Activated naive CD4-positive, alpha-beta T cell treated with anti-CD3 and anti-CD28 coated beads for 36 hours (primary cell): ENCODE measurements at regions not wholly inside any gene's neighbourhood (a gene's known extent, or its start where the extent isn't known, plus 50 kb on each side); places are given as distances from the start of the nearest gene placed in this dataset.
"Not testable (repeated sequence)": the region's sequence is repeated elsewhere in the genome, so short reads cannot be mapped to it uniquely, and the experiment has no call there.

Experiments
- CTCF ChIA-PET: fragments of 350-600 bp; sonication (Branson Sonifier 250); formaldehyde crosslinking; loops from one replicate; lab custom pipeline; 2021; ENCODE audit warnings: antibody characterized with exemption; lab: Charles Lee
- DNase-seq: peaks from one replicate; pipeline ENCODE4 v3.0.0-alpha.2; 2020
- H3K27ac Mint-ChIP-seq: one replicate; pipeline ENCODE4 v1.8.0; 2021; ENCODE audit warnings: mild to moderate bottlenecking, mixed read lengths
- H3K27me3 Mint-ChIP-seq: one replicate; pipeline ENCODE4 v1.8.0; 2021; ENCODE audit warnings: low read depth, mixed read lengths
- H3K36me3 Mint-ChIP-seq: one replicate; pipeline ENCODE4 v1.8.0; 2021; ENCODE audit warnings: low read depth, mixed read lengths
- H3K4me1 Mint-ChIP-seq: one replicate; pipeline ENCODE4 v1.8.0; 2021; ENCODE audit warnings: low read depth, mixed read lengths
- H3K4me3 Mint-ChIP-seq: one replicate; pipeline ENCODE4 v1.8.0; 2021; ENCODE audit warnings: mild to moderate bottlenecking, moderate library complexity, mixed read lengths
- H3K9me3 Mint-ChIP-seq: one replicate; pipeline ENCODE4 v1.8.0; 2021; ENCODE audit warnings: mixed read lengths
- intact Hi-C: fragments of 100-400 bp; cut with micrococcal nuclease; formaldehyde crosslinking; loops from one replicate; pipeline ENCODE4 v1.15.1; 2023

GRCh38 chr6:140535511-140535910 is 1161.1 kb upstream of the CITED2 start:
- Mint-ChIP-seq H3K4me1 (no peaks in the 10 kb centered on the region), H3K27me3 (peaks cover 6% of the 10 kb centered on the region), H3K4me3 (no peak overlapping the region), H3K36me3 (no peaks in the 10 kb centered on the region), H3K9me3 (peaks cover 6% of the 10 kb centered on the region), H3K27ac (no peak overlapping the region)
- intact Hi-C loops = no loop called here
- CTCF ChIA-PET = interaction anchor here (0.6 kb wide), 1 partner anchor 926 kb away, joined by 3 read pairs; no protein-coding TSS in a partner anchor
- DNase-seq = no peak

GRCh38 chr6:140533526-140533925 is 1159.1 kb upstream of the CITED2 start:
- Mint-ChIP-seq H3K4me3 (no peak overlapping the region), H3K27me3 (peaks cover 6% of the 10 kb centered on the region), H3K4me1 (no peaks in the 10 kb centered on the region), H3K36me3 (no peaks in the 10 kb centered on the region), H3K9me3 (peaks cover 6% of the 10 kb centered on the region), H3K27ac (no peak overlapping the region)
- no peak for DNase-seq
- intact Hi-C loops = no loop called here
- CTCF ChIA-PET = no interaction called here

- no peak for DNase-seq
- no peak overlapping the region for H3K27ac Mint-ChIP-seq
- no peaks in the 10 kb centered on the region for H3K4me1 Mint-ChIP-seq
- no peaks in the 10 kb centered on the region for H3K36me3 Mint-ChIP-seq
- H3K27me3 Mint-ChIP-seq = peaks cover 4% of the 10 kb centered on the region
- CTCF ChIA-PET = no interaction called here
- intact Hi-C loops = no loop called here
- no peak overlapping the region for H3K4me3 Mint-ChIP-seq
- no peaks in the 10 kb centered on the region for H3K9me3 Mint-ChIP-seq
Measured at GRCh38 chr6:140504776-140505175, 1130.3 kb upstream of the CITED2 start.

GRCh38 chr6:140500849-140501248 is 1126.4 kb upstream of the CITED2 start:
- no peak overlapping the region for H3K27ac Mint-ChIP-seq
- CTCF ChIA-PET = no interaction called here
- H3K36me3 Mint-ChIP-seq = no peaks in the 10 kb centered on the region
- no peak overlapping the region for H3K4me3 Mint-ChIP-seq
- intact Hi-C loops = no loop called here
- no peak for DNase-seq
- no peaks in the 10 kb centered on the region for H3K4me1 Mint-ChIP-seq
- no peaks in the 10 kb centered on the region for H3K27me3 Mint-ChIP-seq
- no peaks in the 10 kb centered on the region for H3K9me3 Mint-ChIP-seq

GRCh38 chr6:140499607-140500006 is 1125.2 kb upstream of the CITED2 start:
- DNase-seq = no peak
- H3K27ac Mint-ChIP-seq = no peak overlapping the region
- no peaks in the 10 kb centered on the region for H3K36me3 Mint-ChIP-seq
- CTCF ChIA-PET = no interaction called here
- H3K9me3 Mint-ChIP-seq = no peaks in the 10 kb centered on the region
- no peak overlapping the region for H3K4me3 Mint-ChIP-seq
- intact Hi-C loops = no loop called here
- H3K27me3 Mint-ChIP-seq = no peaks in the 10 kb centered on the region
- H3K4me1 Mint-ChIP-seq = no peaks in the 10 kb centered on the region

DNA sequence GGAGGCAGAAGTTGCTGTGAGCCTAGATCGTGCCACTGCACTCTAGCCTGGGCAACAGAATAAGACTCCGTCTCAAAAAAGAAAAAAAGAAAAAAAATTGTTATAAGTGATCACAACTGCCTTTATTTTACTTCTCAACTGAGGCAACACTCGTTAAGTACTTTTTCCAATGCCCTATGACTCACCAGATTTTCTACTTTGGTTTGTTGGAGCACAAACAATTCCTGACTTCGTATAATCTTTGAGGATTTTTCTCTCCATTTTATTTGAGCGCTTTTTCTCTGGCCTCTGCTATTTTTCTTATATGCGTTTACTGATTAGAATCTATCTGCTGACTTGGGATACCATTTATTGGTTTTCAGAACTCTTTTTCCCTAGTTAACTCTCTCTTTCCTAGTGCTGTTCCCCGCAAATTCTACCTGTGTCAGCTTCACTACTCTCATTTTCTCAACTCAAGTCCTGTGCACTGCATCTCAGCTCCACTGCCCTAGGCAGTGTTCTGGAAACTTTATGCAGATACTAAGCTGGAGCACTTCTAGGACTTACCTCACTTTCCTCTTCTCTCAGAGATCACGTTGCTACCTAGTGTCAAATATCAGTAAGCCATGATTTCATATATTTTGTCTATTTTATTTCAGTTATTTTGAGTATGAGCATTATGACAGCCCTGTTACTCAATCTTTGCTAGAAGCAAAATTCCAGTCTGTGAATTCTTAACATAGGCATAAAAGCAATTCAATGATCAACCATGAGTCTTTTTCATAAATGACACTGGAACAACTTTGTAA is 1120.1 kb upstream of the CITED2 start:
- no peak overlapping the region for H3K27ac Mint-ChIP-seq
- H3K9me3 Mint-ChIP-seq = no peaks in the 10 kb centered on the region
- CTCF ChIA-PET = interaction anchor here (0.6 kb wide), 1 partner anchor 229 kb away, joined by 5 read pairs; no protein-coding TSS in a partner anchor
- no peaks in the 10 kb centered on the region for H3K36me3 Mint-ChIP-seq
- DNase-seq = no peak
- intact Hi-C loops = no loop called here
- H3K4me1 Mint-ChIP-seq = no peaks in the 10 kb centered on the region
- H3K4me3 Mint-ChIP-seq = no peak overlapping the region
- H3K27me3 Mint-ChIP-seq = no peaks in the 10 kb centered on the region

DNA sequence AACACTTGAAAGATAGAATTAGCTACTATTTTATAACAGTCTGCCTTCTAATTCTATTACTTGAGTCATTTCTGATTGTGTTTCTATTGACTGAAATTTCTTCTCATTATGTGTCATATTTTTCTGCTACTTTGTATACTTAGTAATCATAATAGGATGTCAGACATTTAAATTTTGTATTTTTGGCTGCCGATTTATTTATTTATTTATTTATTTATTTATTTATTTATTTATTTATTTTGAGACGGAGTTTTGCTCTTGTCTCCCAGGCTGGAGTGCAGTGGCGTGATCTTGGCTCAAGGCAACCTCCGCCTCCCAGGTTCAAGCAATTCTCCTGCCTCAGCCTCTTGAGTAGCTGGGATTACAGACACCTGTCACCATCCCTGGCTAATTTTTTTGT is 1119.0 kb upstream of the CITED2 start:
- H3K4me3 Mint-ChIP-seq, H3K36me3 Mint-ChIP-seq, intact Hi-C loops, H3K9me3 Mint-ChIP-seq, H3K27ac Mint-ChIP-seq, CTCF ChIA-PET, DNase-seq, H3K4me1 Mint-ChIP-seq, H3K27me3 Mint-ChIP-seq: not testable (repeated sequence)

DNA sequence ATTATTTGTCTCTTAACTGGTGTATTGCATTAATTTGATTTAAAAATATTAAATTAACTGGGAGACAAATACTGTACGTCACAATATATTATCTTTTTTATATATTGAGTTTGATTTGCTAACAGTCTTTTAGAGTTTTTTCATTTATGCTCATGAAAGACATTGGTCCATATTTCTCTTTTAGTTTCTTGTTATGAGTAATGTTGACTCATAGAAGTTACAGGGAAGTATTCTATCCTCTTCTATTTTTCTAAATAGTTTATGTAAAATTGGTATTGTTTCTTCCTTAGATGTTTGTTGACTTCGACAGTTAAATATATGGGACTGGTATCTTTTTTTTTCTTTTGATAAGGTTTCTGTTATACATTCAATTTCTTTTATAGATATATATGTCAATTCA is 1115.6 kb upstream of the CITED2 start:
- H3K27ac Mint-ChIP-seq = no peak overlapping the region
- peaks cover 2% of the 10 kb centered on the region for H3K4me1 Mint-ChIP-seq

GRCh38 chr6:140487586-140487985 is 1113.1 kb upstream of the CITED2 start:
- H3K9me3 Mint-ChIP-seq = peaks cover 2% of the 10 kb centered on the region
- intact Hi-C loops = no loop called here
- CTCF ChIA-PET = no interaction called here
- peaks cover 5% of the 10 kb centered on the region for H3K27me3 Mint-ChIP-seq
- no peak overlapping the region for H3K27ac Mint-ChIP-seq
- H3K4me3 Mint-ChIP-seq = no peak overlapping the region
- no peaks in the 10 kb centered on the region for H3K36me3 Mint-ChIP-seq
- no peak for DNase-seq
- H3K4me1 Mint-ChIP-seq = peaks cover 2% of the 10 kb centered on the region

More for the DNA sequence above, 1115.6 kb upstream of the CITED2 start:
- Mint-ChIP-seq H3K9me3 (peaks cover 2% of the 10 kb centered on the region), H3K4me3 (no peak overlapping the region), H3K36me3 (no peaks in the 10 kb centered on the region), H3K27me3 (peaks cover 3% of the 10 kb centered on the region)
- CTCF ChIA-PET = no interaction called here
- intact Hi-C loops = no loop called here
- DNase-seq = no peak

DNA sequence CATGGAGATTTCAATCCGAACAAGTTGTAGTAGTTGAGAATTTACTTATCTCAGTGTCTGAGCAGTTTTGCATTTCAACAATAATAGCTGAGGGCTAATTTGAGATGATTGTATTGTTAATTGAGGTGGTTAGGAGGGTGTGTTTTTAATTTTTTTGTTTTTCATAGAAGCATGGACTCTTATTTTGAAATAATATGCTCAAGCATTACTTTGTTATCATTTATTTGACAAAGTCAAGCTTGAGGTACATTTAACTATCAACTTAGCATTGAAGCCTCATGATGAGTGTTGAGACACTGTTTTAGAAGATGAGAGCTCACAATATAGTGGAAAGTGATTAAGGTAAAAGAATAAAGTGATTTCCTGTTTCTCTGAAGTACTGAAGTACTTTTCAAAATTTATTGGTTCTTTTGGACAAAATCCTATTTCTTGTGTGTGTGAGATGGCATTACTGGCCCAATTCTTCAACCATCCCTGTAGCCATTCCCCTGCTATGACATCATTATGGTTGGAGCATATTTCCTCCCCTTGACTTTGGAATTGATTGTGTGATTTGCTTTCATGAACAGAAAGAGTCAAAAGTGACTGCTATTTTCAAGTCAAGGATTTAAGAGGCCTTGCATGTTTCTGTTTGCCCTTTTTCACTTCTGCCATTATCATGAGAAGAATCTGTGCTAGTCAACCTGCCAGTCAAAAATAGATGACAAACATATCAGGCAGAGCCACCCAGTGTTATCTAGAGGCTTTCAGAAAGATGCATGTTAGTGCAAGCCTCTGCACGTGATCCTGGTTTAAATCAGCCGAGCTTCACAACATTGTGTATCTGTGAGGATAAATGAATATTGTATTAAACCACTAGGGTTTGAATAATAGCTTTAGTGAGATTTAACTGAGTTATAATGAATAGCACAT is 1112.3 kb upstream of the CITED2 start:
- DNase-seq = no peak
- CTCF ChIA-PET = no interaction called here
- Mint-ChIP-seq H3K4me3 (no peak overlapping the region), H3K9me3 (peaks cover 2% of the 10 kb centered on the region), H3K27ac (no peak overlapping the region), H3K36me3 (no peaks in the 10 kb centered on the region), H3K4me1 (peaks cover 2% of the 10 kb centered on the region), H3K27me3 (peaks cover 5% of the 10 kb centered on the region)
- intact Hi-C loops = no loop called here

DNA sequence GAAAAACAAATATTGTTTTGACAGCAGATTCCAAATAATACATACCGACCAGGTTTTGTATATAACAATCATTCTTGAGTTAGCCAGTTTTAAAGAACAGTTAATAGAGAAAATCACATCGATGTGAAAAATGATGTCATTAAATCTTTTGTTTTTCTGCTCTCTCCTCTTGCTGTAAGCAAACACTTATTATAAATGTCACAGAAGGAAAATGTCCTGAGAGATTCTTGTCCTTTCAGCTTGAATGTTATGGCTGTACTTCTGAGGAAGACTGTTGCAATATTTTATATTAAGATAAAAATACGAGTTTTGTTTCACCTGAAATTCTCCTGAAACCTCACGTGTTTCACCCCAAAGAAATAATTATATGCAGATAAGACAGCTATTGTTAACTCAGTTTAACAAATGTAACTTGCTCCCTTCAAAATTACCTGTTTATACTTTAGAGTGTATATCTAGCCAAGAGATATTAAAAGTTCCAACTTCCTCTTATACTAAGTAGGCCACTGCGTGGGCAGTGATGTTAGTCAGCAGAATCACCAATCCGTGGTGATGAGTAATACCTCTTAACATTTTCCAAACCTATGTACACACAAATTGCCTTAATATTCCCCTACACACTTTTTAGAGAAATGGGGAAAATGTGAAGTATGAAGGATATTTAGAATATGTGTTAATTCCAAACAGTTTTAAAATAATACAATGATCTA is 1111.4 kb upstream of the CITED2 start:
- H3K9me3 Mint-ChIP-seq = peaks cover 2% of the 10 kb centered on the region
- CTCF ChIA-PET = no interaction called here

DNA sequence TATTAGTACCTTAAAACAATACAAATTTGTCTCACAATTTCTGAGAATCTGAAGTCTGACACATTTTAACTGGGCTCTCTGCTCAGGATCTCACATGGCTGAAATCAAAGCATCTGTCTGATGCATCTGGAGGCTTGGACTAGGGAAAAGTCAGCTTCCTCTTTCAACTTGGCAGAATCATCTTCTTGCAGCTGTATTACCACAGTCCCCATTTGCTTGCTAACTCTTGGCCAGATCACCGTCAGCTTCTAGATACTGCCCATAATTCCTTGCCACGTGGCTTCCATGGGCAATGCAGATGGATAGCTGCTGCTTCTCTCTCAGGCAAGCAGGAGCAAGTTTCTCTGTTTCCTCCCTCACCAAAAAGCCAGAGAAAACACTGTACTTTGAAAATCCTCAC is 1106.4 kb upstream of the CITED2 start:
- intact Hi-C loops = no loop called here
- Mint-ChIP-seq H3K27me3 (peaks cover 5% of the 10 kb centered on the region), H3K9me3 (no peaks in the 10 kb centered on the region), H3K36me3 (no peaks in the 10 kb centered on the region), H3K4me3 (no peak overlapping the region), H3K27ac (no peak overlapping the region), H3K4me1 (no peaks in the 10 kb centered on the region)
- no peak for DNase-seq
- CTCF ChIA-PET = no interaction called here

More for the DNA sequence above, 1111.4 kb upstream of the CITED2 start:
- intact Hi-C loops = no loop called here
- Mint-ChIP-seq H3K27ac (no peak overlapping the region), H3K27me3 (peaks cover 5% of the 10 kb centered on the region), H3K4me1 (peaks cover 2% of the 10 kb centered on the region), H3K36me3 (no peaks in the 10 kb centered on the region), H3K4me3 (no peak overlapping the region)
- no peak for DNase-seq
